H9 (cell line): ENCODE measurements at regions not wholly inside any gene's neighbourhood (a gene's known extent, or its start where the extent isn't known, plus 50 kb on each side); places are given as distances from the start of the nearest gene placed in this dataset.

Experiments
- DNase-seq: peaks from one replicate; pipeline ENCODE4 v3.0.0-alpha.2; 2017
- H2AFZ ChIP-seq: one replicate; pipeline ENCODE4 v1.6.1; 2013; ENCODE audit warnings: mild to moderate bottlenecking, low read length, control low read depth, moderate library complexity
- H2AK5ac ChIP-seq: 2 replicates; pipeline ENCODE4 v1.6.1; 2013; ENCODE audit warnings: low read length, control low read depth, mixed read lengths; ENCODE audit not compliant: insufficient read length
- H2BK120ac ChIP-seq: one replicate; pipeline ENCODE4 v1.6.1; 2013; ENCODE audit warnings: low read depth, mild to moderate bottlenecking, low read length, control low read depth, inconsistent platforms; ENCODE audit not compliant: poor library complexity, severe bottlenecking
- H2BK12ac ChIP-seq: 2 replicates; pipeline ENCODE4 v1.6.1; 2013; ENCODE audit warnings: low read length, control low read depth, mixed read lengths, low read depth; ENCODE audit not compliant: insufficient read length
- H2BK15ac ChIP-seq: 2 replicates; pipeline ENCODE4 v1.6.1; 2013; ENCODE audit warnings: low read depth, low read length, control low read depth
- H2BK20ac ChIP-seq: one replicate; pipeline ENCODE4 v1.6.1; 2013; ENCODE audit warnings: low read depth, mild to moderate bottlenecking, low read length, control low read depth, inconsistent platforms; ENCODE audit not compliant: poor library complexity, severe bottlenecking
- H2BK5ac ChIP-seq: 2 replicates; pipeline ENCODE4 v1.6.1; 2013; ENCODE audit warnings: low read length, control low read depth, mixed read lengths; ENCODE audit not compliant: insufficient read length
- H3K14ac ChIP-seq: 2 replicates; pipeline ENCODE4 v1.6.1; 2013; ENCODE audit warnings: low read length, control low read depth; ENCODE audit not compliant: insufficient read depth
- H3K18ac ChIP-seq: 2 replicates; pipeline ENCODE4 v1.6.1; 2013; ENCODE audit warnings: low read depth, mild to moderate bottlenecking, mixed read lengths, low read length, control low read depth; ENCODE audit not compliant: insufficient read length
- H3K23ac ChIP-seq: 2 replicates; pipeline ENCODE4 v1.6.1; 2013; ENCODE audit warnings: low read length, control low read depth, mixed read lengths, low read depth; ENCODE audit not compliant: insufficient read length
- H3K23me2 ChIP-seq: 2 replicates; pipeline ENCODE4 v1.6.1; 2013; ENCODE audit warnings: low read depth, mild to moderate bottlenecking, mixed read lengths, low read length, control low read depth; ENCODE audit not compliant: insufficient read length, poor library complexity, severe bottlenecking
- H3K27ac ChIP-seq: 2 replicates; pipeline ENCODE4 v1.5.1; 2013; ENCODE audit warnings: low read length, control low read depth, mixed read lengths, low read depth; ENCODE audit not compliant: insufficient read length
- H3K27me3 ChIP-seq: 2 replicates; pipeline ENCODE4 v1.6.1; 2013; ENCODE audit warnings: low read length, control low read depth, inconsistent platforms; ENCODE audit not compliant: insufficient read depth
- H3K4ac ChIP-seq: 2 replicates; pipeline ENCODE4 v1.6.1; 2013; ENCODE audit warnings: low read depth, mild to moderate bottlenecking, control low read depth, inconsistent platforms, low read length, moderate library complexity
- H3K4me1 ChIP-seq: 2 replicates; pipeline ENCODE4 v1.6.1; 2013; ENCODE audit warnings: low read length, control low read depth, inconsistent platforms; ENCODE audit not compliant: insufficient read depth
- H3K4me2 ChIP-seq: 2 replicates; pipeline ENCODE4 v1.6.1; 2013; ENCODE audit warnings: low read length, control low read depth, mixed read lengths; ENCODE audit not compliant: insufficient read length, insufficient read depth
- H3K56ac ChIP-seq: 2 replicates; pipeline ENCODE4 v1.6.1; 2013; ENCODE audit warnings: low read depth, mild to moderate bottlenecking, mixed read lengths, low read length, control low read depth; ENCODE audit not compliant: insufficient read length
- H3K79me1 ChIP-seq: 2 replicates; pipeline ENCODE4 v1.6.1; 2013; ENCODE audit warnings: low read depth, mild to moderate bottlenecking, moderate library complexity, low read length, control low read depth, inconsistent platforms; ENCODE audit not compliant: insufficient read depth, poor library complexity, severe bottlenecking
- H3K79me2 ChIP-seq: 2 replicates; pipeline ENCODE4 v1.6.1; 2013; ENCODE audit warnings: low read length, control low read depth, inconsistent platforms; ENCODE audit not compliant: insufficient read depth
- H3K9ac ChIP-seq: 2 replicates; pipeline ENCODE4 v1.6.1; 2013; ENCODE audit warnings: low read length, control low read depth, mixed read lengths; ENCODE audit not compliant: insufficient read length; ENCODE audit errors: extremely low read depth
- H3K9me3 ChIP-seq: one replicate; pipeline ENCODE4 v1.6.1; 2013; ENCODE audit warnings: low read depth, low read length, inconsistent platforms; ENCODE audit not compliant: control insufficient read depth
- H3T11ph ChIP-seq: one replicate; pipeline ENCODE4 v1.6.1; 2013; ENCODE audit warnings: mild to moderate bottlenecking, low read length, control low read depth, inconsistent platforms
- H4K20me1 ChIP-seq: one replicate; pipeline ENCODE4 v1.6.1; 2013; ENCODE audit not compliant: control insufficient read depth, insufficient read length, insufficient read depth
- H4K5ac ChIP-seq: 2 replicates; pipeline ENCODE4 v1.6.1; 2013; ENCODE audit warnings: low read depth, mild to moderate bottlenecking, mixed read lengths, low read length, control low read depth; ENCODE audit not compliant: insufficient read length
- H4K8ac ChIP-seq: replicated peaks from 2 replicates; pipeline ENCODE4 v1.6.1; 2013; ENCODE audit warnings: low read length, control low read depth, mixed read lengths, low read depth; ENCODE audit not compliant: insufficient read length
- H4K91ac ChIP-seq: 2 replicates; pipeline ENCODE4 v1.6.1; 2013; ENCODE audit warnings: low read depth, mild to moderate bottlenecking, moderate library complexity, mixed read lengths, low read length, control low read depth; ENCODE audit not compliant: insufficient read length
- H3K27ac Mint-ChIP-seq, 3 experiments: 2 replicates in 2 of 3; 3 replicates in 1 of 3; pipeline ENCODE4 v1.8.0; 2020 to 2021; ENCODE audit warnings: mixed read lengths in 3 of 3, mild to moderate bottlenecking in 1 of 3, moderate library complexity in 1 of 3
- H3K27me3 Mint-ChIP-seq: 2 replicates; pipeline ENCODE4 v1.8.0; 2021; ENCODE audit warnings: low read depth, mild to moderate bottlenecking, moderate library complexity, mixed read lengths
- H3K36me3 Mint-ChIP-seq, 3 experiments: 2 replicates in 2 of 3; 3 replicates in 1 of 3; pipeline ENCODE4 v1.8.0; 2020 to 2021; ENCODE audit warnings: low read depth in 3 of 3, mixed read lengths in 3 of 3; ENCODE audit not compliant: insufficient read depth in 1 of 3
- H3K4me1 Mint-ChIP-seq, 2 experiments: 2 replicates each; pipeline ENCODE4 v1.8.0; 2020; ENCODE audit warnings: mixed read lengths in 2 of 2
- H3K4me3 Mint-ChIP-seq, 2 experiments: 2 replicates in 1 of 2; 3 replicates in 1 of 2; pipeline ENCODE4 v1.8.0; 2020 to 2021; ENCODE audit warnings: mild to moderate bottlenecking in 2 of 2, mixed read lengths in 2 of 2, moderate library complexity in 1 of 2
- H3K9me3 Mint-ChIP-seq, 2 experiments: 2 replicates in 1 of 2; 3 replicates in 1 of 2; pipeline ENCODE4 v1.8.0; 2020; ENCODE audit warnings: mild to moderate bottlenecking in 2 of 2, mixed read lengths in 2 of 2, moderate library complexity in 1 of 2
- WGBS: extraction: QIAGEN DNeasy Blood & Tissue Kit; methylation state at CpG from one replicate; pipeline ENCODE4 v1.1.7; 2013; ENCODE audit warnings: missing lambda C conversion rate, low lambda C conversion rate, mixed read lengths; ENCODE audit not compliant: insufficient read length; ENCODE audit errors: extremely low coverage; 5-methylcytosine and 5-hydroxymethylcytosine counted together
- TF ChIP-seq, protein P1 (sequence below): fragments of 200-600 bp; sonication (generic); conservative IDR thresholded peaks from 3 replicates; pipeline ENCODE4 v1.8.0; 2021; ENCODE audit warnings: antibody characterized with exemption, mild to moderate bottlenecking

DNA sequence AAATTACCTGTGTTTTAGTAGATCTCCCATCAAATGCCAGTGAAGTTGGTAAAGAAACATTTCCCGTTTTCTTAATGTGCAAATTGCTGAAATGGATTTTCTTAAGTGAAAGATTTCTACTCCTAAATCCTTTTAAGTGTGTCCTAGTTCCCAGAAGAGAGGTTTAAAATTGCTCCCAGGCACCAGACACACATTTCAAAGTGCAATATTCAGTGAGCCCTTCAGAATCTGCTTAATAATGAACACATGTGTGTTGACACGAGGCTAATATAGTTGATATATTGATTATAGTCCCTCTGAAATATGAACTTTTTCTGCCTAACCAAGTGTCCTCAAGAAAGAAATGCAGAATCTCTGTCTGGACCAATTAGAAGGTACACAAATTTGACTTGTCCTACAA lies 861.7 kb upstream of the CNTNAP5 start:
- TF ChIP-seq, protein P1, sequence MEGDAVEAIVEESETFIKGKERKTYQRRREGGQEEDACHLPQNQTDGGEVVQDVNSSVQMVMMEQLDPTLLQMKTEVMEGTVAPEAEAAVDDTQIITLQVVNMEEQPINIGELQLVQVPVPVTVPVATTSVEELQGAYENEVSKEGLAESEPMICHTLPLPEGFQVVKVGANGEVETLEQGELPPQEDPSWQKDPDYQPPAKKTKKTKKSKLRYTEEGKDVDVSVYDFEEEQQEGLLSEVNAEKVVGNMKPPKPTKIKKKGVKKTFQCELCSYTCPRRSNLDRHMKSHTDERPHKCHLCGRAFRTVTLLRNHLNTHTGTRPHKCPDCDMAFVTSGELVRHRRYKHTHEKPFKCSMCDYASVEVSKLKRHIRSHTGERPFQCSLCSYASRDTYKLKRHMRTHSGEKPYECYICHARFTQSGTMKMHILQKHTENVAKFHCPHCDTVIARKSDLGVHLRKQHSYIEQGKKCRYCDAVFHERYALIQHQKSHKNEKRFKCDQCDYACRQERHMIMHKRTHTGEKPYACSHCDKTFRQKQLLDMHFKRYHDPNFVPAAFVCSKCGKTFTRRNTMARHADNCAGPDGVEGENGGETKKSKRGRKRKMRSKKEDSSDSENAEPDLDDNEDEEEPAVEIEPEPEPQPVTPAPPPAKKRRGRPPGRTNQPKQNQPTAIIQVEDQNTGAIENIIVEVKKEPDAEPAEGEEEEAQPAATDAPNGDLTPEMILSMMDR, result no peak
- Mint-ChIP-seq H3K36me3 (peaks cover 0 to 6% (median 0%) of the 10 kb centered on the region in 3 experiments; a peak in 2 of 7 replicates), H3K27ac (no peak overlapping the region), H3K4me1 (peaks cover 8 to 9% of the 10 kb centered on the region in 2 experiments; a peak in 2 of 4 replicates), H3K9me3 (peaks cover 4 to 6% of the 10 kb centered on the region in 2 experiments), H3K27me3 (no peaks in the 10 kb centered on the region), H3K4me3 (no peak overlapping the region)
- no peak overlapping the region for H2BK120ac ChIP-seq
- no peak overlapping the region for H2AFZ ChIP-seq
- H3K27me3 ChIP-seq, result no peaks in the 10 kb centered on the region
- H4K20me1 ChIP-seq, result no peaks in the 10 kb centered on the region
- H2BK5ac ChIP-seq, result no peak overlapping the region
- H3K9me3 ChIP-seq, result no peaks in the 10 kb centered on the region
- no peak overlapping the region for H4K5ac ChIP-seq
- H4K8ac ChIP-seq, result no peak overlapping the region
- no peaks in the 10 kb centered on the region for H3K79me1 ChIP-seq
- no CpG with 5 or more reads among the region's 2 CpGs for WGBS
- no peaks in the 10 kb centered on the region for H3K4me1 ChIP-seq
- no peak overlapping the region for H3K23ac ChIP-seq
- H4K91ac ChIP-seq, result no peak overlapping the region
- H2AK5ac ChIP-seq, result no peak overlapping the region
- H3K79me2 ChIP-seq, result no peaks in the 10 kb centered on the region
- H3K4me2 ChIP-seq, result no peak overlapping the region
- no peak overlapping the region for H2BK15ac ChIP-seq
- no peaks in the 10 kb centered on the region for H3K23me2 ChIP-seq
- no peak for DNase-seq
- H3K18ac ChIP-seq, result no peak overlapping the region
- no peak overlapping the region for H3T11ph ChIP-seq
- H3K4ac ChIP-seq, result no peak overlapping the region
- no peak overlapping the region for H3K9ac ChIP-seq
- H3K56ac ChIP-seq, result no peak overlapping the region
- no peak overlapping the region for H3K27ac ChIP-seq
- H2BK12ac ChIP-seq, result no peak overlapping the region
- H3K14ac ChIP-seq, result no peak overlapping the region
- no peak overlapping the region for H2BK20ac ChIP-seq
